Left ventricle myocardium inferior (tissue), 1 donor: ENCODE measurements at regions not wholly inside any gene's neighbourhood (a gene's known extent, or its start where the extent isn't known, plus 50 kb on each side); places are given as distances from the start of the nearest gene placed in this dataset.

ENCODE experiments used
- DNase-seq: peaks from one replicate; pipeline ENCODE4 v3.0.0-alpha.2; 2020
- H3K27ac ChIP-seq: fragments of 200-600 bp; replicated peaks from 2 replicates; pipeline ENCODE4 v1.8.0; 2021
- H3K27me3 ChIP-seq: fragments of 200-600 bp; 2 replicates; pipeline ENCODE4 v1.8.0; 2021; ENCODE audit warnings: low read depth
- H3K36me3 ChIP-seq: fragments of 200-600 bp; 2 replicates; pipeline ENCODE4 v1.8.0; 2021
- H3K4me1 ChIP-seq: fragments of 200-600 bp; 2 replicates; pipeline ENCODE4 v1.8.0; 2021
- H3K4me3 ChIP-seq: fragments of 200-600 bp; 2 replicates; pipeline ENCODE4 v1.8.0; 2021; ENCODE audit warnings: mild to moderate bottlenecking, moderate library complexity
- H3K9me3 ChIP-seq: fragments of 200-600 bp; replicated peaks from 2 replicates; pipeline ENCODE4 v1.8.0; 2021
- intact Hi-C: fragments of 100-400 bp; cut with micrococcal nuclease; formaldehyde crosslinking; loops from one replicate; pipeline ENCODE4 v1.11.0; 2022
- TF ChIP-seq, protein P1 (sequence below): fragments of 200-600 bp; IDR thresholded peaks from 2 replicates; pipeline ENCODE4 v1.8.0; 2021; ENCODE audit warnings: antibody characterized with exemption, mild to moderate bottlenecking, borderline replicate concordance
- donor health status: DM: no; HTN: yes; CAD: no; lungs with severe emphysema.

DNA sequence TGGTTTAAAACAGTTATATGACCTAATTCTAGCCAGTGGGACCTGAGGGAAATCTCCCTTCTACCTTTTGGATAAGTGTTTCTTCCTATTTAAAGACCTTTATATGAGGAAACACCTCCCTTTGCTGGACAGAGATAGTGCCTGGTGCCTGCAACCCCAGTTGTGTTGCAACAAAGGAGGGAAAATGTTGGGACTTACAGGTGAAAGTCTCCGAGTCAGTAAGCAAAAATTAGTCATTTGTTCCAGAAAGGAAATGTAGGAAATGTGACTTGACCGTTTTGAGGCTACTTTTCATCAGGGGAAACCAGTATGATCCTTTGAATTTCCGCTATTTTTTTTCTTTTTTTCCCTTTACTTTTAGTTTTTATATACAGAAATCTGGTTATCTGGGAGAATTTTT lies 165.5 kb downstream of the DKK1 start:
- TF ChIP-seq, protein P1, sequence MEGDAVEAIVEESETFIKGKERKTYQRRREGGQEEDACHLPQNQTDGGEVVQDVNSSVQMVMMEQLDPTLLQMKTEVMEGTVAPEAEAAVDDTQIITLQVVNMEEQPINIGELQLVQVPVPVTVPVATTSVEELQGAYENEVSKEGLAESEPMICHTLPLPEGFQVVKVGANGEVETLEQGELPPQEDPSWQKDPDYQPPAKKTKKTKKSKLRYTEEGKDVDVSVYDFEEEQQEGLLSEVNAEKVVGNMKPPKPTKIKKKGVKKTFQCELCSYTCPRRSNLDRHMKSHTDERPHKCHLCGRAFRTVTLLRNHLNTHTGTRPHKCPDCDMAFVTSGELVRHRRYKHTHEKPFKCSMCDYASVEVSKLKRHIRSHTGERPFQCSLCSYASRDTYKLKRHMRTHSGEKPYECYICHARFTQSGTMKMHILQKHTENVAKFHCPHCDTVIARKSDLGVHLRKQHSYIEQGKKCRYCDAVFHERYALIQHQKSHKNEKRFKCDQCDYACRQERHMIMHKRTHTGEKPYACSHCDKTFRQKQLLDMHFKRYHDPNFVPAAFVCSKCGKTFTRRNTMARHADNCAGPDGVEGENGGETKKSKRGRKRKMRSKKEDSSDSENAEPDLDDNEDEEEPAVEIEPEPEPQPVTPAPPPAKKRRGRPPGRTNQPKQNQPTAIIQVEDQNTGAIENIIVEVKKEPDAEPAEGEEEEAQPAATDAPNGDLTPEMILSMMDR = no peak
- H3K27ac ChIP-seq = no peak overlapping the region
- no peaks in the 10 kb centered on the region for H3K9me3 ChIP-seq
- no peak for DNase-seq
- intact Hi-C loops = no loop called here
- H3K36me3 ChIP-seq = no peaks in the 10 kb centered on the region
- no peak overlapping the region for H3K4me3 ChIP-seq
- no peaks in the 10 kb centered on the region for H3K27me3 ChIP-seq
- H3K4me1 ChIP-seq = no peaks in the 10 kb centered on the region

GRCh38 chr10:52481986-52482555 lies 168.0 kb downstream of the DKK1 start:
- H3K27me3 ChIP-seq = no peaks in the 10 kb centered on the region
- TF ChIP-seq, protein P1 = no peak
- DNase-seq = no peak
- no peak overlapping the region for H3K27ac ChIP-seq
- H3K4me1 ChIP-seq = no peaks in the 10 kb centered on the region
- no peaks in the 10 kb centered on the region for H3K36me3 ChIP-seq
- no peak overlapping the region for H3K4me3 ChIP-seq
- no peaks in the 10 kb centered on the region for H3K9me3 ChIP-seq
- intact Hi-C loops = no loop called here

DNA sequence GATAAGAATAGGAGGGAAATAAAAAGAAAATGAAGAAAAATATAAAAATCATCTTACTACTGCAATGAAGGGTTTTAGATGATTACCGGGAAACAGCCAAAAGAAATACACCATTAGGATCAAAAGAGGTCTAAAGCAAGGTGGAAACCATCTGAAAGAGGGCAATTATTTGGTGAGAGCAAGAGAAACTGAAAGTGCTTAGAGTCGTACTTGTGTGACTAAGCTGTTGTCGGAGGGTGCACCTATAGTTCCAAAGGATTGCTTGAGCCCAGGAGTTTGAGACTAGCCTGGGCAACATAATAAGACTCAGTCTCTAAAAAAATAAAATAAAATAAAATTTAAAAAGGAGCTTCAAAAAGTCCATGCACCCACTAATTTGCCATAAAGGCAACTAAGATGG lies 169.5 kb downstream of the DKK1 start:
- intact Hi-C loops = no loop called here
- Histone ChIP-seq H3K27me3 (no peaks in the 10 kb centered on the region), H3K27ac (no peak overlapping the region), H3K4me3 (no peak overlapping the region), H3K4me1 (no peaks in the 10 kb centered on the region), H3K36me3 (no peaks in the 10 kb centered on the region), H3K9me3 (no peaks in the 10 kb centered on the region)
- no peak for DNase-seq
- TF ChIP-seq, protein P1 = no peak

GRCh38 chr10:52484206-52485065 lies 170.4 kb downstream of the DKK1 start:
- TF ChIP-seq, protein P1 = no peak
- no peak for DNase-seq
- no peak overlapping the region for H3K4me3 ChIP-seq
- intact Hi-C loops = loop anchor here (5.0 kb wide), 1 partner anchor 172 kb away; the partner anchor contains the start of gene DKK1
- H3K4me1 ChIP-seq = no peaks in the 10 kb centered on the region
- H3K36me3 ChIP-seq = no peaks in the 10 kb centered on the region
- H3K9me3 ChIP-seq = no peaks in the 10 kb centered on the region
- no peak overlapping the region for H3K27ac ChIP-seq
- no peaks in the 10 kb centered on the region for H3K27me3 ChIP-seq

DNA sequence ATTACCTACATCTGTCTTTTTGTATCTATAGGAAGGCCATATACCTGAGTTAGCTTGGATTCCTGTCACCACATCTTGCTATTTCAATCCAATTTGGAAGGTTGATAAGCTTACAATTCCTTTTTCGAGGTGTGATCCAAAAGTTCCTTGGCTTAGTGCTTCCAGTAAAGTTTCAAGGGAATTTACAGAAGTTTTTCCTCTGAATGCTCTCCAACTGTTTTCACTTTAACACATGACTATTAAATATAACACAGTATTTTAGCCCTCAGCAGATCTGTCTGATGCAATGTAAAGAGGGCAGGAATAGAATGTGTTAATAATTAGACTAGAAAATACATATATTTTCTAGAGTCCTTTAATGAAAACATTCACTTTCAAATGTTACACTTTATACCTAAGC lies 171.4 kb downstream of the DKK1 start:
- no peak overlapping the region for H3K4me3 ChIP-seq
- no peaks in the 10 kb centered on the region for H3K36me3 ChIP-seq
- no peaks in the 10 kb centered on the region for H3K9me3 ChIP-seq
- TF ChIP-seq, protein P1 = no peak
- no peaks in the 10 kb centered on the region for H3K27me3 ChIP-seq
- DNase-seq = no peak
- no peaks in the 10 kb centered on the region for H3K4me1 ChIP-seq
- H3K27ac ChIP-seq = no peak overlapping the region
- intact Hi-C loops = loop anchor here (5.0 kb wide), 1 partner anchor 173 kb away; the partner anchor contains the start of gene DKK1
